ENCODE measurements at regions not wholly inside any gene's neighbourhood (a gene's known extent, or its start where the extent isn't known, plus 50 kb on each side); places are given as distances from the start of the nearest gene placed in this dataset.

DNA sequence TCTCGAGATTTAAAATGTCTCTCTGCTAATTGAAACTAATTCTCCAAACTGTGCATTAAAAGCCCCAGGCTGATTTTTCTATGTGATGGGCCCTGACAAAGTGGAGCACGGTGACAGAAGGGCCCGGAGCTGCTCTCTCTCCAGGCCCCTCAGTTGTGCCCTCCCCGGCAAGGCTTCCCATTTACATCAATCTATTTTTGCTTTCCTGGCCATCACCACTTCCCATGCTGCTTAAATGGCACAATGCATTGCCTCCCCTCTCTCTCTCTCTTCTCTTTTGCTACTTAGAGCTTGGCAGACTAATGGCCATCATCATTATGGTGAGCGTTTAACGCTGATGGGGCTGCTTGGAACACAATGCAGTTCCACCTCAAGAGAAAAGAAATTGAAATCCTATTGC, 270.7 kb upstream of the DIO3 start:
- TF ChIP-seq, protein P1, sequence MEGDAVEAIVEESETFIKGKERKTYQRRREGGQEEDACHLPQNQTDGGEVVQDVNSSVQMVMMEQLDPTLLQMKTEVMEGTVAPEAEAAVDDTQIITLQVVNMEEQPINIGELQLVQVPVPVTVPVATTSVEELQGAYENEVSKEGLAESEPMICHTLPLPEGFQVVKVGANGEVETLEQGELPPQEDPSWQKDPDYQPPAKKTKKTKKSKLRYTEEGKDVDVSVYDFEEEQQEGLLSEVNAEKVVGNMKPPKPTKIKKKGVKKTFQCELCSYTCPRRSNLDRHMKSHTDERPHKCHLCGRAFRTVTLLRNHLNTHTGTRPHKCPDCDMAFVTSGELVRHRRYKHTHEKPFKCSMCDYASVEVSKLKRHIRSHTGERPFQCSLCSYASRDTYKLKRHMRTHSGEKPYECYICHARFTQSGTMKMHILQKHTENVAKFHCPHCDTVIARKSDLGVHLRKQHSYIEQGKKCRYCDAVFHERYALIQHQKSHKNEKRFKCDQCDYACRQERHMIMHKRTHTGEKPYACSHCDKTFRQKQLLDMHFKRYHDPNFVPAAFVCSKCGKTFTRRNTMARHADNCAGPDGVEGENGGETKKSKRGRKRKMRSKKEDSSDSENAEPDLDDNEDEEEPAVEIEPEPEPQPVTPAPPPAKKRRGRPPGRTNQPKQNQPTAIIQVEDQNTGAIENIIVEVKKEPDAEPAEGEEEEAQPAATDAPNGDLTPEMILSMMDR (IDR thresholded peaks at IDR 0.05): no peak
- no peak for TF ChIP-seq POLR2A (IDR thresholded peaks at IDR 0.05)
